A673 (cell line): ENCODE measurements at regions not wholly inside any gene's neighbourhood (a gene's known extent, or its start where the extent isn't known, plus 50 kb on each side); places are given as distances from the start of the nearest gene placed in this dataset.

Experiments used
- EZH2 ChIP-seq: fragments of 200-600 bp; sonication (generic); IDR thresholded peaks from 2 replicates; pipeline ENCODE4 v1.6.1; 2017; ENCODE audit warnings: borderline replicate concordance, low read depth, mild to moderate bottlenecking, mixed read lengths, antibody characterized with exemption, low read length; ENCODE audit not compliant: poor library complexity, severe bottlenecking
- TF ChIP-seq, protein P1 (sequence below): fragments of 300-800, 200-600 bp; sonication (generic); conservative IDR thresholded peaks from 2 replicates; pipeline ENCODE4 v1.5.1; 2017; ENCODE audit warnings: low read depth, mild to moderate bottlenecking, antibody characterized with exemption, low read length, moderate library complexity, mixed read lengths

DNA sequence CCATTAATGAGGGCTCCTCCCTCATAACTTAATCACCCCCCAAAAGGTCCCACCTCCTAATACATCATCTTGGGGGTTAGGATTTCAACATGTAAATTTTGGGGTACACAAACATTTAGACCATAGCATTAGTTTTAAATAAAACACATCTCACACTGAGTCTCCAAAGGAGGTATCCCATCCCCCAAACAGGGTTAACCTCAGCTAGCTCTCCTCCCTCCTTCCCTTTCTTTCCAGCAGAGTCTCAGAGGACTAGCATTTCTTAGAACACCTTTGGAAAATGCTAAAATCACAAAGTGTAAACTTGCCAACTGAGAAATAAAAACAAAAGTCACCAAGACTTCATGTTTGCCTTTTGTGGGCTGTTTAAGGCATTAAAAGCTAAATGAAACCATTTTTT, 51.2 kb upstream of the FOXB1 start:
- TF ChIP-seq, protein P1, sequence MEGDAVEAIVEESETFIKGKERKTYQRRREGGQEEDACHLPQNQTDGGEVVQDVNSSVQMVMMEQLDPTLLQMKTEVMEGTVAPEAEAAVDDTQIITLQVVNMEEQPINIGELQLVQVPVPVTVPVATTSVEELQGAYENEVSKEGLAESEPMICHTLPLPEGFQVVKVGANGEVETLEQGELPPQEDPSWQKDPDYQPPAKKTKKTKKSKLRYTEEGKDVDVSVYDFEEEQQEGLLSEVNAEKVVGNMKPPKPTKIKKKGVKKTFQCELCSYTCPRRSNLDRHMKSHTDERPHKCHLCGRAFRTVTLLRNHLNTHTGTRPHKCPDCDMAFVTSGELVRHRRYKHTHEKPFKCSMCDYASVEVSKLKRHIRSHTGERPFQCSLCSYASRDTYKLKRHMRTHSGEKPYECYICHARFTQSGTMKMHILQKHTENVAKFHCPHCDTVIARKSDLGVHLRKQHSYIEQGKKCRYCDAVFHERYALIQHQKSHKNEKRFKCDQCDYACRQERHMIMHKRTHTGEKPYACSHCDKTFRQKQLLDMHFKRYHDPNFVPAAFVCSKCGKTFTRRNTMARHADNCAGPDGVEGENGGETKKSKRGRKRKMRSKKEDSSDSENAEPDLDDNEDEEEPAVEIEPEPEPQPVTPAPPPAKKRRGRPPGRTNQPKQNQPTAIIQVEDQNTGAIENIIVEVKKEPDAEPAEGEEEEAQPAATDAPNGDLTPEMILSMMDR, result no peak
- TF ChIP-seq EZH2, result no peak
